Fibroblast of lung (primary cell): ENCODE measurements at regions not wholly inside any gene's neighbourhood (a gene's known extent, or its start where the extent isn't known, plus 50 kb on each side); places are given as distances from the start of the nearest gene placed in this dataset.

ENCODE experiments used
- DNase-seq, 2 donors: peaks; one replicate each; pipeline versions ENCODE4 v3.0.0 to v3.0.0-alpha.2; 2010; ENCODE audit warnings: low read depth in 2 of 2
- H2AFZ ChIP-seq: 2 replicates; pipeline ENCODE4 v1.5.1; 2012; ENCODE audit warnings: low read length, control low read depth, inconsistent platforms
- H3K27ac ChIP-seq: 2 replicates; pipeline ENCODE4 v1.5.1; 2011; ENCODE audit warnings: low read length, control low read depth; ENCODE audit not compliant: insufficient read depth
- H3K27me3 ChIP-seq: 2 replicates; pipeline ENCODE4 v1.5.1; 2011; ENCODE audit warnings: mild to moderate bottlenecking, low read length; ENCODE audit not compliant: control insufficient read depth, insufficient read depth
- H3K36me3 ChIP-seq: 2 replicates; pipeline ENCODE4 v1.5.1; 2011; ENCODE audit warnings: low read length; ENCODE audit not compliant: control insufficient read depth, insufficient read depth
- H3K4me1 ChIP-seq: 2 replicates; pipeline ENCODE4 v1.5.1; 2011; ENCODE audit warnings: low read length; ENCODE audit not compliant: control insufficient read depth, insufficient read depth; ENCODE audit errors: extremely low read depth
- H3K4me2 ChIP-seq: 2 replicates; pipeline ENCODE4 v1.5.1; 2011; ENCODE audit warnings: low read length, control low read depth; ENCODE audit not compliant: insufficient read depth; ENCODE audit errors: extremely low read depth
- H3K4me3 ChIP-seq, 4 experiments: fragments of 200-600 bp in 1 of 4; sonication (generic) in 1 of 4; replicated peaks in 1 of 4; 2 replicates each; pipeline ENCODE4 v1.5.1; 2011 to 2016; ENCODE audit warnings: low read length in 4 of 4, low read depth in 3 of 4, mild to moderate bottlenecking in 3 of 4, control low read depth in 2 of 4, inconsistent platforms in 1 of 4, mixed read lengths in 1 of 4; ENCODE audit not compliant: insufficient read depth in 1 of 4; ENCODE audit errors: control extremely low read depth in 1 of 4
- H3K79me2 ChIP-seq: 2 replicates; pipeline ENCODE4 v1.5.1; 2012; ENCODE audit warnings: mild to moderate bottlenecking, low read length, inconsistent platforms; ENCODE audit not compliant: control insufficient read depth, insufficient read depth
- H3K9ac ChIP-seq: 2 replicates; pipeline ENCODE4 v1.5.1; 2011; ENCODE audit warnings: mild to moderate bottlenecking, low read length, control low read depth; ENCODE audit not compliant: insufficient read depth
- H3K9me3 ChIP-seq: 2 replicates; pipeline ENCODE4 v1.5.1; 2012; ENCODE audit warnings: low read depth, low read length; ENCODE audit not compliant: control insufficient read depth, insufficient read depth
- H4K20me1 ChIP-seq: 2 replicates; pipeline ENCODE4 v1.5.1; 2011; ENCODE audit warnings: low read length; ENCODE audit not compliant: control insufficient read depth, insufficient read depth; ENCODE audit errors: extremely low read depth
- EZH2 ChIP-seq: IDR thresholded peaks from 2 replicates; pipeline ENCODE4 v1.5.1; 2012; ENCODE audit warnings: low read length, control low read depth, mild to moderate bottlenecking; ENCODE audit errors: missing control alignments
- TF ChIP-seq, protein P1 (sequence below), 2 donors: IDR thresholded peaks in 1 of 2; conservative IDR thresholded peaks in 1 of 2; 1 replicate in 1 of 2; 2 replicates in 1 of 2; pipeline ENCODE4 v1.5.1; 2011 to 2012; ENCODE audit warnings: low read length in 2 of 2, control low read depth in 1 of 2, inconsistent platforms in 1 of 2, low read depth in 1 of 2, mild to moderate bottlenecking in 1 of 2

GRCh38 chr7:118312051-118312450 lies 87.5 kb downstream of the ANKRD7 start:
- Histone ChIP-seq H2AFZ (no peak overlapping the region), H4K20me1 (no peaks in the 10 kb centered on the region), H3K9me3 (no peaks in the 10 kb centered on the region), H3K79me2 (no peaks in the 10 kb centered on the region), H3K4me2 (no peak overlapping the region), H3K27ac (no peak overlapping the region), H3K36me3 (no peaks in the 10 kb centered on the region), H3K27me3 (no peaks in the 10 kb centered on the region), H3K4me3 (no peak overlapping the region), H3K4me1 (no peaks in the 10 kb centered on the region), H3K9ac (no peak overlapping the region)
- DNase-seq, result no peak
- no peak for TF ChIP-seq EZH2
- TF ChIP-seq, protein P1, sequence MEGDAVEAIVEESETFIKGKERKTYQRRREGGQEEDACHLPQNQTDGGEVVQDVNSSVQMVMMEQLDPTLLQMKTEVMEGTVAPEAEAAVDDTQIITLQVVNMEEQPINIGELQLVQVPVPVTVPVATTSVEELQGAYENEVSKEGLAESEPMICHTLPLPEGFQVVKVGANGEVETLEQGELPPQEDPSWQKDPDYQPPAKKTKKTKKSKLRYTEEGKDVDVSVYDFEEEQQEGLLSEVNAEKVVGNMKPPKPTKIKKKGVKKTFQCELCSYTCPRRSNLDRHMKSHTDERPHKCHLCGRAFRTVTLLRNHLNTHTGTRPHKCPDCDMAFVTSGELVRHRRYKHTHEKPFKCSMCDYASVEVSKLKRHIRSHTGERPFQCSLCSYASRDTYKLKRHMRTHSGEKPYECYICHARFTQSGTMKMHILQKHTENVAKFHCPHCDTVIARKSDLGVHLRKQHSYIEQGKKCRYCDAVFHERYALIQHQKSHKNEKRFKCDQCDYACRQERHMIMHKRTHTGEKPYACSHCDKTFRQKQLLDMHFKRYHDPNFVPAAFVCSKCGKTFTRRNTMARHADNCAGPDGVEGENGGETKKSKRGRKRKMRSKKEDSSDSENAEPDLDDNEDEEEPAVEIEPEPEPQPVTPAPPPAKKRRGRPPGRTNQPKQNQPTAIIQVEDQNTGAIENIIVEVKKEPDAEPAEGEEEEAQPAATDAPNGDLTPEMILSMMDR (conservative IDR thresholded peaks at IDR 0.05 in 1 of 2, IDR thresholded peaks at IDR 0.05 in 1 of 2; ENCODE audit: low read depth in 1 of 2, low read length in 2 of 2), result no peak

GRCh38 chr7:118312966-118313365 lies 88.5 kb downstream of the ANKRD7 start:
- no peak overlapping the region for H2AFZ ChIP-seq
- no peaks in the 10 kb centered on the region for H3K79me2 ChIP-seq
- no peaks in the 10 kb centered on the region for H3K36me3 ChIP-seq
- H3K4me3 ChIP-seq, result no peak overlapping the region
- no peak overlapping the region for H3K4me2 ChIP-seq
- H3K9ac ChIP-seq, result no peak overlapping the region
- H3K4me1 ChIP-seq, result no peaks in the 10 kb centered on the region
- no peak overlapping the region for H3K27ac ChIP-seq
- H3K27me3 ChIP-seq, result no peaks in the 10 kb centered on the region
- no peaks in the 10 kb centered on the region for H4K20me1 ChIP-seq
- DNase-seq, result peak in 1 of 2 donors; percentile 9
- no peak for TF ChIP-seq EZH2
- TF ChIP-seq, protein P1 (conservative IDR thresholded peaks at IDR 0.05 in 1 of 2, IDR thresholded peaks at IDR 0.05 in 1 of 2; ENCODE audit: low read depth in 1 of 2, low read length in 2 of 2), result no peak
- no peaks in the 10 kb centered on the region for H3K9me3 ChIP-seq

- no peak for DNase-seq
- Histone ChIP-seq H3K79me2 (no peaks in the 10 kb centered on the region), H4K20me1 (no peaks in the 10 kb centered on the region), H3K4me3 (no peak overlapping the region), H2AFZ (no peak overlapping the region), H3K9me3 (no peaks in the 10 kb centered on the region), H3K27me3 (no peaks in the 10 kb centered on the region), H3K4me2 (no peak overlapping the region), H3K27ac (no peak overlapping the region), H3K9ac (no peak overlapping the region), H3K36me3 (no peaks in the 10 kb centered on the region), H3K4me1 (no peaks in the 10 kb centered on the region)
- TF ChIP-seq EZH2, result no peak
- TF ChIP-seq, protein P1 (conservative IDR thresholded peaks at IDR 0.05 in 1 of 2, IDR thresholded peaks at IDR 0.05 in 1 of 2; ENCODE audit: low read depth in 1 of 2, low read length in 2 of 2), result no peak
These were observed 100.4 kb downstream of the ANKRD7 start for GRCh38 chr7:118324790-118325449.
